Ecto neural progenitor cell (in vitro differentiated cells): ENCODE measurements at regions not wholly inside any gene's neighbourhood (a gene's known extent, or its start where the extent isn't known, plus 50 kb on each side); places are given as distances from the start of the nearest gene placed in this dataset.

Experiments used
- DNase-seq: peaks from one replicate; pipeline ENCODE4 v3.0.0-alpha.2; 2018; ENCODE audit warnings: low spot score

DNA sequence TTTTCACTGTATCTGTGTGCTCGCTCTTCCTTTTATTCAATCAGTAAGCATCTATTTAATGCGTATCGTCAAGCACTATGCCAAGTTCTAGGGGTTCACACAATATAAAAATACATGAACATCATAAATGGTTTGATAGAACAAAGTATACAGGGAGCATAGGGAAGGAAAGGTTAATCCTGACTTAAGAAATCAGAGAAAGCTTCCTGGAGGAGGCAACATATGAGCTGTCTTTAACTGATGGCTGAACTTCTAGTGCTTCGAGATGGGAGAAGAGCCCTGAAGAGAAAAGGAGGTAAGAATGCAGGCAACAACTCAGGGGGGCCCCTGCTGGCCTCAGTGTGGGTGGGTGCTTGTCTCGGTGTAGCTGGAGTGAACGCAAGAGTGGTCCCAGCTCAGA is 63.6 kb upstream of the GALNT2 start:
- no peak for DNase-seq

DNA sequence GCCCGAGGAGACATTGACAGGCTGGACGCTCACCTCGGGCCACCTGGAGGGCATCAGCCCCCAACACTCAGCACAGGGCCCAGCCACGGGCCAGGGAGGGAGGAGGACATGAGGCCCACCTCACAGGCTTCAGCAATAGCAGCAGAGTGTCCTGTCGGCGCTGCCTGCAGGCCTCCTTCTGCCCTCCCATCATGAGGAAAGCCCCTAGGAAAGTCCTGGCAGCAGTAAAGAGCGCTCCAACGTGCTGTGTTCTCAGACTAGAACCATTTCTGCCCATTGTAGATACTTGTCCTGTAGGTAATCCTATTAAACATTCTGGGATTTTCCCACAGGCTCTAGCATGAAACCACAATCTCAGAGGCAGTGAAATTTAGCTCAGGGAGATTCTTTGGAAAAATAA is 62.0 kb upstream of the GALNT2 start:
- no peak for DNase-seq

DNA sequence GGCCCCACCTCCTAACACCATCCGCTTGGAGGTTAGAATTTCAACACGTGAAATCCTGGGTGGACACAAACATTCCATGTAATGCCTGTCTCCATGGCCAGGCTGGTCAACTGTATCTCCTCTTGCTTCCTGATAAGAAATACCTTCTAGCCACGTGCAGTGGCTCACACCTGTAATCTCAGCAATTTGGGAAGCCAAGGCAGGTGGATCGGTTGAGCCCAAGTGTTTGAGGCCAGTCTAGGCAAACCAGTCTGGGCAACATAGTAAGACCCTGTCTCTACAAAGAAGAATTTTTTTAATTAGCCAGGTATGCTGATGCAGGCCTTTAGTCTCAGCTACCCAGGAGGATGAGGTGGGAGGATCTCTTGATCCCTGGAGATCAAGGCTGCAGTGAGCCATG is 58.3 kb upstream of the GALNT2 start:
- no peak for DNase-seq

DNA sequence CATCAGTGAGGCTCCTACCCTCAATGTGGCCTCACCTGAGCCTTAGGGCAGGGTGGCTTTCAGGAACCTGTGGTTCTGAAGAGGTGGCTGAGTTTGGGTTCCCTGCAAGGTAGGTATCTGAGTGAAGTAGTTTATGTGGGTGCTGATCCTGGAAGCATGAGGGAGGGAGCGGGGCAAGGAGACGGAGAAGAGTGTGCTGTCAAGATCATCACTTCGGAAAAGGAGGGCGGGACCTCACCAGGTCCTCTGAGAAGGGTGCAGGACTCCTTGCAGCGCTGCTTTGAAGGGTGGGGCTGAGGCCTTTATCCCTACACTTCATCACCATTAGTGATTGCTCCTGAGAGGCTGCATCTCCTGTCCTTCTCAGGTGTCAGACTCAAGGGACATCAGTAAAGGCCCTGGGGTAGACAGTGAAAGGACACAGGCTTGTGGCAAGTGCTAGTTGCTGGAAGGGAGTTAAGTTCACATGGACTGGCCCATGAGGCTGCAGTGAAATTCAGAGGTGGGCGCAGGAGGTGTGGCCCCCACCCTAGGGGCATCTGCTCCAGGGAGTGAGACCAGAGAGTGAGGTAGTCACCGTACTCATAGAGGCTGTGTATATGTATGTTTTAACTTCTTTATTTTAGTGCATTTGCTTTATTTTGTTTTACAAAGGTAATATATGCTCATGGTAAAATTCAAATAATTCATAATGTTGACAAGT is 57.3 kb upstream of the GALNT2 start:
- no peak for DNase-seq

DNA sequence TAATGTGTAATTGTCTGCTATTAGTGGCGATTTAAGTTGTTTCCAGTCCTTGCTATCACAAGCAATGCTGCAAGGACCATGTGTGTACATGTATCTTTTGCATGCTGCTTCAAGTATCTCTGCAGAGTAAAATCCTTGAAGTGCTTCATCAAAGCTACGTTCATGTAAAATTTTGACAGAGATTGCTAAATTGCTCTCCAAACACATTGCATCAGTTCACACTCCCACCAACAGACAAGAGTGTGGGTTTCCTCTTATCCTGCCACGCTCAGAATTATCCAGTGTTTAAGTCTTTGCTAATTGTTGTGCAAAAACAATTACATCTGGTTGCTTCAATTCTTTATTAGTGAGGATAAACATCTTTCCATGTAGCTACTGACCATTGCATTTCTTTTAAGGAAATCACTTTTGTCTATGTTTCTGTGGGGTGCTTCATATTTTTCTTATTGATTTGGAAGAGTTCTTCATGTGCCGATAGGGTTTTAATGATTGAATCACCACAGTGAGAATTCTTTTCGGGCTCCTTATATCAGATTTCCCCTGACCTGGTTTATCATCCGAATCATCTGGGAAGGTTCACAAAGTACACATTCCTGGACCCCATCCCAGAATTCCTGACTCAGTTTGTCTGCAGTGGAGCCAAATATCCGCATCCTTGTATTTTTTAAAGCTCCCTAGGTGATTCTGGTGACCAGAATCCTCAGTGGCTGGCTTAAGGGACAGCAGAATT is 56.3 kb upstream of the GALNT2 start:
- DNase-seq = no peak

DNA sequence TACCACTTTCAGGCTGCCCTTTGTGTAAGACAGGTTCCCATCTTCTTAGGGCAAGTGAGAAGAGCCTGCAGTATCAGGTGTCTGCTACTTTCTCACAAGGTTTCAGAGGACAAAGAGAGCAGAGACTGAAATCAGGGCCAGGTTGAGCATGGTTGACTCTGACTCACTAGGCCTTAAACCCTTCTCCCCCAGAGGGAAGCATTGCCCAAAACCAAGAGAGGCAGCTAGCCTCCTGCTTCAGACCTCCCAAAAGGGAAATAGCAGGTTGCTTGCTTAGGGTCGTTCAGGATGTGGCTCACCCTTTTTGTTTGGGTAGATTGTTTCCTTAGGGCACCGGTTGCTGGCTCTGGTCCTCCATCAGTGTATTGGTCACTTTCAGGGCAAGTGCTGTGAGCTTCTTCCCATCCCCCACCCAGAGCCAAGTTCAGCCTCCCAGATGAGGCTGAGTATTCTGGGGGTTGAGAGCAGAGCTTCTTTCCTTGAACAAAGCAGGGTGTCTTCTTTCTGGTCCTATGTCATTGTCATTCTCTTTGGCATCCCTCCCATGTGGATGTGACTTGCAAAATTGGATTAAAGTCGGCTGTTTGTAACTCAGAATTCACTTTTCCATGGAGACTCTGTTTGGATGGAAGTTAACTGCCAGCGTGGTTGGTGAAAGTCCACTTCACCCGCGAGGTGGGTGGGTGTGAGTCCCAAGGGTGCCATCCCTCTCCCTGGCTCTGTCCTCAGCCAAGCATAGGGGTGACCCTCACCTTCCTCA is 55.5 kb upstream of the GALNT2 start:
- DNase-seq = no peak

DNA sequence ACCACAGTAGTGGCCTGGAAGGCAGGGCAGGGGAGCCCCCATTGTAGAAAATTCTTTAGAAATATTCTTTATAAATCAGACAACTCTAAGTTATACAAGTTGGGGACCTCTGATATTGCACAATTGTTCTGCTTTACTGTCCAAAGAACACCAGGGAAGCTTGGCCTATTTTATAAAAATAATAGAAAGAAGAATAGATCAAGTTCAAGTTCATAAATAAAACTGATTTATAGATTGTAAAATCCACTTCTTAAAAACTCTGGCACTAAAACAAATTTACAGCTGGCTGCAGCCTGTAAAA is 55.0 kb upstream of the GALNT2 start:
- no peak for DNase-seq

DNA sequence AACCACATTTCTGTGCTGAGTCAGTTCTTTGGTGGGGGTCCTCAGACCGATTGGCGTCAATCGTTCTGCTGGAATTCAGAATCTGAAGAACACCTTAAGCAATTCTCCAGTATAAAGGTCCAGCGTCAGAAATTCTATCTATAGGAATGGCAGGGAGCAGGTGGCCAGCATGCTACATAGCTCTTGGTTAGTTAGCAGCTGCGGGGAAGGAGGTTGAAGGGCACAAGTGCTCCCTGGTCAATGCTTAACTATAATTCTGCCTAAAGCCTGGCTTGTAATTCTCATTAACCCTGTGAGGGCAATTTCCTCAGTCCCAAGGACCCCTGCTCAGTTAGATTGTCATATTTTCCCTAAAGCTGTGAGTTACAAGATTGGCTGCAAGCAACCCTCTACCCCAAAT is 54.3 kb upstream of the GALNT2 start:
- DNase-seq = no peak

DNA sequence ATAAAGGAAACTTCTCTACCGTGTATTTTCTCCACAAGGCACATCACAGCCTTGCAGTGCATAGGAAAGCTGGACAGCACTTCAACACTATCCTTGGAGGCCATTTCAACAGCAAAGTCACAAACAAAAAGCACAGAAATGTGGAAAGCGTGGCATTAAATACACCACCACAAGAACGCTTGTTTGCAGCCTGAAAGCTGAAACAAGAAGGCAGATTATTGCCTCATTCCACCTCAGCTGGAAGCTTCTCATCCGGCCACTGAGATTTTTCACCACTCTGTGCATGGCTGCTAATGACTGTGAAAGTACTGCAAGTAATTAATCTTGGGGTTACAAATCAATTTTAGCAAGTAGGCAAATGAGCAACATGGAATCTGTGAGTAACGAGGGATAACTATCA is 50.9 kb upstream of the GALNT2 start:
- no peak for DNase-seq
